ENCODE measurements at regions not wholly inside any gene's neighbourhood (a gene's known extent, or its start where the extent isn't known, plus 50 kb on each side); places are given as distances from the start of the nearest gene placed in this dataset.

- WGBS (ENCODE audit: extremely low coverage, insufficient coverage, insufficient read length) = no CpG with 5 or more reads among the region's 6 CpGs
- Histone ChIP-seq H3K4me3 (ENCODE audit: low read depth, low read length) (no peak overlapping the region), H4K91ac (ENCODE audit: low read depth, low read length) (no peak overlapping the region), H3K79me1 (ENCODE audit: low read length) (no peaks in the 10 kb centered on the region), H4K8ac (ENCODE audit: low read depth, low read length) (no peak overlapping the region), H3K79me2 (ENCODE audit: control insufficient read depth, insufficient read depth, low read length, poor library complexity) (no peaks in the 10 kb centered on the region), H2BK5ac (ENCODE audit: low read depth, low read length, poor library complexity) (no peak overlapping the region), H2BK12ac (ENCODE audit: low read length) (no peak overlapping the region), H3K4me2 (ENCODE audit: low read length) (no peak overlapping the region), H3K4ac (ENCODE audit: low read depth, low read length) (no peak overlapping the region), H3K4me1 (ENCODE audit: control insufficient read depth in 1 of 2, insufficient read depth in 2 of 2, low read length in 2 of 2) (no peaks in the 10 kb centered on the region), H2AFZ (ENCODE audit: insufficient read depth, low read length, poor library complexity) (no peak overlapping the region), H4K12ac (ENCODE audit: low read depth, low read length) (no peak overlapping the region), H2AK5ac (ENCODE audit: low read length) (no peak overlapping the region), H3K36me3 (ENCODE audit: control insufficient read depth in 1 of 2, insufficient read depth in 2 of 2, low read length in 2 of 2) (no peaks in the 10 kb centered on the region), H3K27me3 (ENCODE audit: insufficient read depth, low read length) (no peaks in the 10 kb centered on the region), H3K23ac (ENCODE audit: low read length) (no peak overlapping the region), H3K9me3 (ENCODE audit: insufficient read depth, low read depth, low read length) (peaks cover 4% of the 10 kb centered on the region), H3K9ac (ENCODE audit: low read length) (no peak overlapping the region), H3K27ac (ENCODE audit: low read depth, low read length) (no peak overlapping the region), H3K18ac (ENCODE audit: low read length) (no peak overlapping the region), H3K14ac (ENCODE audit: low read length) (no peak overlapping the region), H2BK120ac (ENCODE audit: insufficient read depth, low read length, poor library complexity) (no peak overlapping the region)
- no peak for DNase-seq
These were observed 198.7 kb upstream of the MAP3K1 start for GRCh38 chr5:56616454-56617160.

GRCh38 chr5:56615361-56616153 lies 199.8 kb upstream of the MAP3K1 start:
- Histone ChIP-seq H3K27me3 (ENCODE audit: insufficient read depth, low read length) (no peaks in the 10 kb centered on the region), H4K12ac (ENCODE audit: low read depth, low read length) (no peak overlapping the region)

DNA sequence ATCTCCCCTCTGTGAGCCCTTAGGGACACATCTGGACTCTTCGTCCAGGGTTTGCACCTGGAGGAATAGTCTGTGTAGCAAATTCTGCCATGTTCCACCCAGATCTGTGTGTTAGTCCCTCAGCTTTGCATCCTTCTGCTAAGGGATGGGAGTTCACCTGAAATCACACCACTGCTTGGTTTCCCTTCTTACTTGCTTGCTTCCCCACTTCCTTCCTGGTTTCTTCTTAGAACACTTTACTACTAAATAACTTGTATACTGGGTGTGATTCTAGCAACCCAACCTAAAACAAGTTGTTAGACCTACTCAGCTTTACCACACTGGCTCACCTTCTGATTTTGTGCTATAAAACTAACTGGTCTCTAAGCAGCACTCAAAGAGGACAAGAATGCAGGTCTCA lies 202.6 kb upstream of the MAP3K1 start:
- Histone ChIP-seq H3K4ac (ENCODE audit: low read depth, low read length) (no peak overlapping the region), H3K27ac (ENCODE audit: low read depth, low read length) (no peak overlapping the region), H3K79me2 (ENCODE audit: control insufficient read depth, insufficient read depth, low read length, poor library complexity) (peaks cover 2% of the 10 kb centered on the region), H2AFZ (ENCODE audit: insufficient read depth, low read length, poor library complexity) (no peak overlapping the region), H3K14ac (ENCODE audit: low read length) (no peak overlapping the region), H3K27me3 (ENCODE audit: insufficient read depth, low read length) (no peaks in the 10 kb centered on the region), H3K9ac (ENCODE audit: low read length) (no peak overlapping the region), H3K4me1 (ENCODE audit: control insufficient read depth in 1 of 2, insufficient read depth in 2 of 2, low read length in 2 of 2) (peaks cover 10 to 14% of the 10 kb centered on the region in 2 experiments), H2BK120ac (ENCODE audit: insufficient read depth, low read length, poor library complexity) (no peak overlapping the region), H2AK5ac (ENCODE audit: low read length) (no peak overlapping the region), H3K18ac (ENCODE audit: low read length) (no peak overlapping the region), H3K4me3 (ENCODE audit: low read depth, low read length) (no peak overlapping the region), H4K12ac (ENCODE audit: low read depth, low read length) (no peak overlapping the region), H4K91ac (ENCODE audit: low read depth, low read length) (no peak overlapping the region), H3K36me3 (ENCODE audit: control insufficient read depth in 1 of 2, insufficient read depth in 2 of 2, low read length in 2 of 2) (no peaks in the 10 kb centered on the region), H3K79me1 (ENCODE audit: low read length) (peaks cover 4% of the 10 kb centered on the region), H2BK5ac (ENCODE audit: low read depth, low read length, poor library complexity) (no peak overlapping the region), H3K4me2 (ENCODE audit: low read length) (no peak overlapping the region), H4K8ac (ENCODE audit: low read depth, low read length) (no peak overlapping the region), H2BK12ac (ENCODE audit: low read length) (no peak overlapping the region), H3K23ac (ENCODE audit: low read length) (no peak overlapping the region), H3K9me3 (ENCODE audit: insufficient read depth, low read depth, low read length) (peaks cover 2% of the 10 kb centered on the region)
- no CpG with 5 or more reads among the region's 1 CpG for WGBS (ENCODE audit: extremely low coverage, insufficient coverage, insufficient read length)
- no peak for DNase-seq

More at GRCh38 chr5:56615361-56616153, 199.8 kb upstream of the MAP3K1 start:
- H2BK120ac ChIP-seq (ENCODE audit: insufficient read depth, low read length, poor library complexity) = no peak overlapping the region
- H2BK5ac ChIP-seq (ENCODE audit: low read depth, low read length, poor library complexity) = no peak overlapping the region
- DNase-seq = no peak
- H3K79me2 ChIP-seq (ENCODE audit: control insufficient read depth, insufficient read depth, low read length, poor library complexity) = no peaks in the 10 kb centered on the region
- H3K27ac ChIP-seq (ENCODE audit: low read depth, low read length) = no peak overlapping the region
- peaks cover 4% of the 10 kb centered on the region for H3K9me3 ChIP-seq (ENCODE audit: insufficient read depth, low read depth, low read length)
- H3K14ac ChIP-seq (ENCODE audit: low read length) = no peak overlapping the region
- no peak overlapping the region for H4K91ac ChIP-seq (ENCODE audit: low read depth, low read length)
- no peak overlapping the region for H4K8ac ChIP-seq (ENCODE audit: low read depth, low read length)
- H2BK12ac ChIP-seq (ENCODE audit: low read length) = no peak overlapping the region
- H3K18ac ChIP-seq (ENCODE audit: low read length) = no peak overlapping the region
- H2AFZ ChIP-seq (ENCODE audit: insufficient read depth, low read length, poor library complexity) = no peak overlapping the region
- H3K36me3 ChIP-seq (ENCODE audit: control insufficient read depth in 1 of 2, insufficient read depth in 2 of 2, low read length in 2 of 2) = no peaks in the 10 kb centered on the region
- H3K4me1 ChIP-seq (ENCODE audit: control insufficient read depth in 1 of 2, insufficient read depth in 2 of 2, low read length in 2 of 2) = no peaks in the 10 kb centered on the region
- no peak overlapping the region for H3K9ac ChIP-seq (ENCODE audit: low read length)
- no peak overlapping the region for H3K4ac ChIP-seq (ENCODE audit: low read depth, low read length)
- no peak overlapping the region for H3K4me2 ChIP-seq (ENCODE audit: low read length)
- no peak overlapping the region for H3K23ac ChIP-seq (ENCODE audit: low read length)
- no peak overlapping the region for H2AK5ac ChIP-seq (ENCODE audit: low read length)
- WGBS (ENCODE audit: extremely low coverage, insufficient coverage, insufficient read length) = no CpG with 5 or more reads among the region's 6 CpGs
- no peak overlapping the region for H3K4me3 ChIP-seq (ENCODE audit: low read depth, low read length)
- no peaks in the 10 kb centered on the region for H3K79me1 ChIP-seq (ENCODE audit: low read length)

- Histone ChIP-seq H4K12ac (ENCODE audit: low read depth, low read length) (no peak overlapping the region), H3K18ac (ENCODE audit: low read length) (no peak overlapping the region), H3K4me2 (ENCODE audit: low read length) (no peak overlapping the region), H3K36me3 (ENCODE audit: control insufficient read depth in 1 of 2, insufficient read depth in 2 of 2, low read length in 2 of 2) (no peaks in the 10 kb centered on the region), H3K79me2 (ENCODE audit: control insufficient read depth, insufficient read depth, low read length, poor library complexity) (peaks cover 2% of the 10 kb centered on the region), H3K4me3 (ENCODE audit: low read depth, low read length) (no peak overlapping the region), H2BK120ac (ENCODE audit: insufficient read depth, low read length, poor library complexity) (no peak overlapping the region), H3K27ac (ENCODE audit: low read depth, low read length) (no peak overlapping the region), H3K14ac (ENCODE audit: low read length) (no peak overlapping the region), H4K91ac (ENCODE audit: low read depth, low read length) (no peak overlapping the region), H3K23ac (ENCODE audit: low read length) (no peak overlapping the region), H2BK12ac (ENCODE audit: low read length) (no peak overlapping the region), H2BK5ac (ENCODE audit: low read depth, low read length, poor library complexity) (no peak overlapping the region), H3K9ac (ENCODE audit: low read length) (no peak overlapping the region), H4K8ac (ENCODE audit: low read depth, low read length) (no peak overlapping the region), H3K27me3 (ENCODE audit: insufficient read depth, low read length) (no peaks in the 10 kb centered on the region), H2AFZ (ENCODE audit: insufficient read depth, low read length, poor library complexity) (no peak overlapping the region), H3K79me1 (ENCODE audit: low read length) (peaks cover 6% of the 10 kb centered on the region), H3K9me3 (ENCODE audit: insufficient read depth, low read depth, low read length) (no peaks in the 10 kb centered on the region), H2AK5ac (ENCODE audit: low read length) (no peak overlapping the region), H3K4ac (ENCODE audit: low read depth, low read length) (no peak overlapping the region), H3K4me1 (ENCODE audit: control insufficient read depth in 1 of 2, insufficient read depth in 2 of 2, low read length in 2 of 2) (peaks cover 11 to 18% of the 10 kb centered on the region in 2 experiments)
- no peak for DNase-seq
- WGBS (ENCODE audit: extremely low coverage, insufficient coverage, insufficient read length) = no CpG with 5 or more reads among the region's 2 CpGs
These were observed 203.0 kb upstream of the MAP3K1 start for GRCh38 chr5:56612353-56612752.
